ENCODE measurements at regions not wholly inside any gene's neighbourhood (a gene's known extent, or its start where the extent isn't known, plus 50 kb on each side); places are given as distances from the start of the nearest gene placed in this dataset.

GRCh38 chr14:38901791-38902190 is 201.2 kb downstream of the SEC23A start:
- no peak for DNase-seq (ENCODE audit: low spot score)

GRCh38 chr14:38900887-38901286 is 202.1 kb downstream of the SEC23A start:
- DNase-seq (ENCODE audit: low spot score): no peak

- no peak for DNase-seq (ENCODE audit: low spot score)
These were observed 215.3 kb downstream of the SEC23A start for GRCh38 chr14:38887696-38888095.

- DNase-seq (ENCODE audit: low spot score): no peak
These were observed 218.9 kb downstream of the SEC23A start for GRCh38 chr14:38884109-38884508.

GRCh38 chr14:38883127-38883526 is 219.9 kb downstream of the SEC23A start:
- no peak for DNase-seq (ENCODE audit: low spot score)

- no peak for DNase-seq (ENCODE audit: low spot score)
These were observed 220.5 kb downstream of the SEC23A start for GRCh38 chr14:38882533-38882932.

- no peak for DNase-seq (ENCODE audit: low spot score)
These were observed 222.2 kb downstream of the SEC23A start for GRCh38 chr14:38880643-38881524.

- DNase-seq (ENCODE audit: low spot score): no peak
These were observed 225.2 kb downstream of the SEC23A start for GRCh38 chr14:38877744-38878388.

GRCh38 chr14:38874721-38875120 is 228.3 kb downstream of the SEC23A start:
- DNase-seq (ENCODE audit: low spot score): no peak

GRCh38 chr14:38873941-38874612 is 229.0 kb downstream of the SEC23A start:
- peak; percentile 62 for DNase-seq (ENCODE audit: low spot score)

GRCh38 chr14:38870296-38870836 is 232.7 kb downstream of the SEC23A start:
- no peak for DNase-seq (ENCODE audit: low spot score)

- DNase-seq (ENCODE audit: low spot score): no peak
These were observed 234.4 kb downstream of the SEC23A start for GRCh38 chr14:38868399-38869290.

GRCh38 chr14:38867561-38868150 is 235.4 kb downstream of the SEC23A start:
- peak; percentile 96 for DNase-seq (ENCODE audit: low spot score)

- DNase-seq (ENCODE audit: low spot score): peak; percentile 81
These were observed 236.6 kb downstream of the SEC23A start for GRCh38 chr14:38866461-38866860.

- no peak for DNase-seq (ENCODE audit: low spot score)
These were observed 240.7 kb downstream of the SEC23A start for GRCh38 chr14:38862366-38862765.

GRCh38 chr14:38860530-38860929 is 242.5 kb downstream of the SEC23A start:
- DNase-seq (ENCODE audit: low spot score): no peak

GRCh38 chr14:38856798-38857197 is 246.2 kb downstream of the SEC23A start:
- no peak for DNase-seq (ENCODE audit: low spot score)

GRCh38 chr14:38855513-38855912 is 247.5 kb downstream of the SEC23A start:
- no peak for DNase-seq (ENCODE audit: low spot score)

- DNase-seq (ENCODE audit: low spot score): no peak
These were observed 251.9 kb downstream of the SEC23A start for GRCh38 chr14:38851111-38851510.

- no peak for DNase-seq (ENCODE audit: low spot score)
These were observed 252.4 kb downstream of the SEC23A start for GRCh38 chr14:38850664-38851063.

All from pons (tissue), 1 donor.